ENCODE measurements at regions not wholly inside any gene's neighbourhood (a gene's known extent, or its start where the extent isn't known, plus 50 kb on each side); places are given as distances from the start of the nearest gene placed in this dataset.

DNA sequence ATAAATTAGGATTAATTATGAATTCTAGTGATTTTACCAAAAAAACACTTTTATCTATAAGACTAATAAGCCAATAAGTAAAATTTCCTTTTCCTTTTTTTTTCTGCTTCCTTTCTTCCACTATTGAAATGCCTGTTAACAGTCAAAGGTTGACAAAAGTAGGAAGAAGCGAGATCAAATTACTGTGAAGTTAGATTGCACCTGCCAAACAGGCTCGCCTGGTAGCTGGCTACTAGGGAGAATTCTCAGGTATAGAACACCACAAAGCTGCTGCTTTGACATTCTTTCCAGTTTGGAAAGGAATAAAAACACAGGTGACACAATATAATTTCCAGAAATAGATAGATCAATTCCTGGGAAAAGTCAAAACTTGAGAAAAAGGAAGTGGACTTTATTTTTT, 749.0 kb downstream of the NSUN3 start:
- TF ChIP-seq, protein P1, sequence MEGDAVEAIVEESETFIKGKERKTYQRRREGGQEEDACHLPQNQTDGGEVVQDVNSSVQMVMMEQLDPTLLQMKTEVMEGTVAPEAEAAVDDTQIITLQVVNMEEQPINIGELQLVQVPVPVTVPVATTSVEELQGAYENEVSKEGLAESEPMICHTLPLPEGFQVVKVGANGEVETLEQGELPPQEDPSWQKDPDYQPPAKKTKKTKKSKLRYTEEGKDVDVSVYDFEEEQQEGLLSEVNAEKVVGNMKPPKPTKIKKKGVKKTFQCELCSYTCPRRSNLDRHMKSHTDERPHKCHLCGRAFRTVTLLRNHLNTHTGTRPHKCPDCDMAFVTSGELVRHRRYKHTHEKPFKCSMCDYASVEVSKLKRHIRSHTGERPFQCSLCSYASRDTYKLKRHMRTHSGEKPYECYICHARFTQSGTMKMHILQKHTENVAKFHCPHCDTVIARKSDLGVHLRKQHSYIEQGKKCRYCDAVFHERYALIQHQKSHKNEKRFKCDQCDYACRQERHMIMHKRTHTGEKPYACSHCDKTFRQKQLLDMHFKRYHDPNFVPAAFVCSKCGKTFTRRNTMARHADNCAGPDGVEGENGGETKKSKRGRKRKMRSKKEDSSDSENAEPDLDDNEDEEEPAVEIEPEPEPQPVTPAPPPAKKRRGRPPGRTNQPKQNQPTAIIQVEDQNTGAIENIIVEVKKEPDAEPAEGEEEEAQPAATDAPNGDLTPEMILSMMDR (conservative IDR thresholded peaks at IDR 0.05 in 1 of 2, IDR thresholded peaks at IDR 0.05 in 1 of 2; ENCODE audit: extremely low read depth in 1 of 2, insufficient read depth in 1 of 2, low read depth in 1 of 2, low read length in 2 of 2): no peak
- TF ChIP-seq EZH2 (IDR thresholded peaks at IDR 0.05; ENCODE audit: borderline replicate concordance, low read length): no peak

Data from mammary epithelial cell (primary cell).